Brain microvascular endothelial cell (primary cell): ENCODE measurements at regions not wholly inside any gene's neighbourhood (a gene's known extent, or its start where the extent isn't known, plus 50 kb on each side); places are given as distances from the start of the nearest gene placed in this dataset.

ENCODE experiments used
- DNase-seq: peaks from one replicate; pipeline ENCODE4 v3.0.0-alpha.2; 2020
- H3K27ac ChIP-seq: fragments of 250-450 bp; sonication (Bioruptor Pico); 2 replicates; pipeline ENCODE4 v1.5.1; 2020; ENCODE audit warnings: mild to moderate bottlenecking, moderate library complexity
- H3K27me3 ChIP-seq: fragments of 250-450 bp; sonication (Bioruptor Pico); replicated peaks from 2 replicates; pipeline ENCODE4 v1.5.1; 2020; ENCODE audit warnings: mild to moderate bottlenecking
- H3K36me3 ChIP-seq: fragments of 250-450 bp; sonication (Bioruptor Pico); replicated peaks from 2 replicates; pipeline ENCODE4 v1.5.1; 2020; ENCODE audit warnings: mild to moderate bottlenecking
- H3K4me3 ChIP-seq: 2 replicates; pipeline ENCODE4 v1.5.1; 2011; ENCODE audit warnings: low read depth, mild to moderate bottlenecking, control low read depth, low read length, moderate library complexity
- in situ Hi-C: cut with HindIII; loops from 2 replicates; pipeline ENCODE4 v1.10.0; 2017; ENCODE audit warnings: low sequenced_read_pairs, low pct_ligation_motif_present
- TF ChIP-seq, protein P1 (sequence below): IDR thresholded peaks from 2 replicates; pipeline ENCODE4 v1.5.1; 2011; ENCODE audit warnings: low read depth, mild to moderate bottlenecking, moderate library complexity, low read length, control low read depth, inconsistent platforms; ENCODE audit errors: missing control alignments

- TF ChIP-seq, protein P1, sequence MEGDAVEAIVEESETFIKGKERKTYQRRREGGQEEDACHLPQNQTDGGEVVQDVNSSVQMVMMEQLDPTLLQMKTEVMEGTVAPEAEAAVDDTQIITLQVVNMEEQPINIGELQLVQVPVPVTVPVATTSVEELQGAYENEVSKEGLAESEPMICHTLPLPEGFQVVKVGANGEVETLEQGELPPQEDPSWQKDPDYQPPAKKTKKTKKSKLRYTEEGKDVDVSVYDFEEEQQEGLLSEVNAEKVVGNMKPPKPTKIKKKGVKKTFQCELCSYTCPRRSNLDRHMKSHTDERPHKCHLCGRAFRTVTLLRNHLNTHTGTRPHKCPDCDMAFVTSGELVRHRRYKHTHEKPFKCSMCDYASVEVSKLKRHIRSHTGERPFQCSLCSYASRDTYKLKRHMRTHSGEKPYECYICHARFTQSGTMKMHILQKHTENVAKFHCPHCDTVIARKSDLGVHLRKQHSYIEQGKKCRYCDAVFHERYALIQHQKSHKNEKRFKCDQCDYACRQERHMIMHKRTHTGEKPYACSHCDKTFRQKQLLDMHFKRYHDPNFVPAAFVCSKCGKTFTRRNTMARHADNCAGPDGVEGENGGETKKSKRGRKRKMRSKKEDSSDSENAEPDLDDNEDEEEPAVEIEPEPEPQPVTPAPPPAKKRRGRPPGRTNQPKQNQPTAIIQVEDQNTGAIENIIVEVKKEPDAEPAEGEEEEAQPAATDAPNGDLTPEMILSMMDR: no peak
- H3K27ac ChIP-seq: peak overlapping the region; percentile 41
- in situ Hi-C loops: no loop called here
- no peaks in the 10 kb centered on the region for H3K27me3 ChIP-seq
- peak; percentile 92 for DNase-seq
- H3K4me3 ChIP-seq: no peak overlapping the region
- no peaks in the 10 kb centered on the region for H3K36me3 ChIP-seq
Observed at GRCh38 chr15:95132774-95133173, 901.4 kb downstream of the MCTP2 start.

- no peaks in the 10 kb centered on the region for H3K27me3 ChIP-seq
- H3K27ac ChIP-seq: no peak overlapping the region
- no peak overlapping the region for H3K4me3 ChIP-seq
- TF ChIP-seq, protein P1: no peak
- H3K36me3 ChIP-seq: no peaks in the 10 kb centered on the region
- DNase-seq: no peak
- in situ Hi-C loops: no loop called here
Observed at GRCh38 chr15:95134431-95135110, 903.2 kb downstream of the MCTP2 start.

DNA sequence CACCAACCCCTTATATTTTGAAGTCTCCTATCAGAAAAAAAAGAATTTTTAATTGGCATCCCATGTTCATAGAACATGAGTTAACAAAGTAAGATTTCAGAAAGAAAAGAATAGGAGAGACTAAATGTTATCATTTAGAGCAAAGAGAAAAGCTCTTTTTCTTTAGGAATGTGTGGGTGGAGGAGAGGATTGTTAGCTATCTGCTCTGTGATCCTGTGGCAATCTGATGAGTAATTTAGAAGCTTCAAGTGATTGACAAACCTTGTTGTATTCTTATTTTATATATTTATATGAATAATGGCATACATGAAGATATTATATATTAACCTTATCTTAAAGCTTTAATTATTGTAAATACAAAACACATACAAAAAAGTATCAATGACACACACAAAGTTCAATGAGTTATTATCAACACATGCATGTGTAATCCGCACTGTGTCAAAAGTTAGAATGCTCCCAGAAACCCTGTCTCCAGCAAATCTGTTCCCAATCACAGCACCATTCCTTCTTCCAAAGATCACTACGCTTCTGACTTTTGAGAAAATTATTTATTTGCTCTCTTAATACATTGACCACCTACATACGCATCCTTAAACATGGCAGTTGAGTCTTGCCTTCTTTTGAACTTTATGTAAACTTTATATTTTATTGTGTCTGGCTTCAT, 907.4 kb downstream of the MCTP2 start:
- Histone ChIP-seq H3K27me3 (no peaks in the 10 kb centered on the region), H3K36me3 (no peaks in the 10 kb centered on the region), H3K4me3 (no peak overlapping the region), H3K27ac (no peak overlapping the region)
- in situ Hi-C loops: no loop called here
- no peak for DNase-seq
- TF ChIP-seq, protein P1: no peak

DNA sequence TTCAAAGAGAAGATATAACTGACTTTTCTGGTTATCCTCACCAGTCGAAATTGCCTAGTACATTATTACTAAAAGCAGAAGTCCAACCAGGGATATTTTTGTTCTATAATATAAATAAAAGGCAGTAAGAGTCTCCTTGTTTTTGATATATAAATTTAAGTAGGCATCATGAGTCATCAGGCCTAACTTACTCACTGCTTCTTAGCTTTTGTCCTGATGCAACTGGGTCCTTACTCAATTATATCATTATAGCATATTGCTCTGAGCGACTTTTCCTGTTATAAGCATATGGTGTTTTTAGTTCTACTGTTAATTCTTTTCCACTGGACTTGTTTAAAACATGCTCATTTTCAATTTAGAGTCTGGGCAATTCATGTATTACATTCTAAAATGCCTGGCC, 910.1 kb downstream of the MCTP2 start:
- in situ Hi-C loops: no loop called here
- TF ChIP-seq, protein P1: no peak

DNA sequence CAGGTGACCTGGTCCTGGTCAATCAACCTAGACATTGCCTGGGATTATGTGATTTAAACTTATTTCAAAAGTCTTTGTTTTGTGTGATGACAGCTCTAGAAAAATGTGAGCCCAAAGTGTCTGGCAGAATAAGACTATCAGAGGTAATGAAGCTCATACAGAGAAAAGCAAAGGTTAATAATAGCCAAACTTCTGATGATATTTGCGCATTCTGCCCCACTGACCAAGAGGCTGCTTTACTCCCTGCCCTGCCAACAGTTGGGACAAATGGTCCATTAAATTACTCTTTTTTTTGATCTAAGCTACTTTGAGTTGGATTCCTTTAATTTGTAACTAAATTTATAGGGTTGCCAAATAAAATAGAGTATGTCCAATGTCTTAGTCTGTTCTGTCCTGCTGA, 911.2 kb downstream of the MCTP2 start:
- H3K27me3 ChIP-seq: no peaks in the 10 kb centered on the region
- H3K4me3 ChIP-seq: no peak overlapping the region
- TF ChIP-seq, protein P1: no peak
- no peak overlapping the region for H3K27ac ChIP-seq
- no peaks in the 10 kb centered on the region for H3K36me3 ChIP-seq
- DNase-seq: no peak
- in situ Hi-C loops: no loop called here

More for the DNA sequence above, 910.1 kb downstream of the MCTP2 start:
- Histone ChIP-seq H3K27ac (no peak overlapping the region), H3K36me3 (no peaks in the 10 kb centered on the region), H3K27me3 (no peaks in the 10 kb centered on the region), H3K4me3 (no peak overlapping the region)
- DNase-seq: no peak
